Stimulated activated CD4-positive, alpha-beta T cell treated with anti-CD3 and anti-CD28 coated beads, Interleukin-4, amount 100 ng/mL, for 24 hours (primary cell): ENCODE measurements at regions not wholly inside any gene's neighbourhood (a gene's known extent, or its start where the extent isn't known, plus 50 kb on each side); places are given as distances from the start of the nearest gene placed in this dataset.
"Not testable (repeated sequence)": the region's sequence is repeated elsewhere in the genome, so short reads cannot be mapped to it uniquely, and the experiment has no call there.

Experiments used
- DNase-seq: peaks from one replicate; pipeline ENCODE4 v3.0.0-alpha.2; 2020

DNA sequence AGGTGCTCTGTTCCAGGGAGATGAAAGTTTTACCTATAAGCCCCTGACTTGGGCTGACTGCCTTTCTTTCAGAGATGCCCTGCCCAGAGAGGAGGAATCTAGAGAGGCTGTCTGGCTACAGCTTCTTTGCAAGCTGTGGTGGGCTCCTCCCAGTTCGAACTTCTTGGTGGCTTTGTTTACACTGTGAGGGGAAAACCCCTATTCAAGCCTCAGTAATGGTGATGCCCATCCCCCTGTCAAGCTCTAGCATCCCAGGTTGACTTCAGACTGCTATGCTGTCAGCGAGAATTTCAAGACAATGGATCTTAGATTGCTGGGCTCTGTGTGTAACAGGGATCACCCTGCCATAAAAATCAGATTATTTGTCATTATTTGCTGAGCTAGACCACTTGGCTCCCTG, 377.6 kb downstream of the FLRT2 start:
- DNase-seq, result no peak

GRCh38 chr14:85897808-85898207, 367.9 kb downstream of the FLRT2 start:
- no peak for DNase-seq

GRCh38 chr14:85895603-85896002, 365.7 kb downstream of the FLRT2 start:
- DNase-seq, result no peak

- no peak for DNase-seq
Observed at GRCh38 chr14:85892251-85892650, 362.3 kb downstream of the FLRT2 start.

GRCh38 chr14:85883966-85884365, 354.0 kb downstream of the FLRT2 start:
- no peak for DNase-seq

- no peak for DNase-seq
Observed at GRCh38 chr14:85883101-85883500, 353.2 kb downstream of the FLRT2 start.

- no peak for DNase-seq
Observed at GRCh38 chr14:85881935-85882334, 352.0 kb downstream of the FLRT2 start.

DNA sequence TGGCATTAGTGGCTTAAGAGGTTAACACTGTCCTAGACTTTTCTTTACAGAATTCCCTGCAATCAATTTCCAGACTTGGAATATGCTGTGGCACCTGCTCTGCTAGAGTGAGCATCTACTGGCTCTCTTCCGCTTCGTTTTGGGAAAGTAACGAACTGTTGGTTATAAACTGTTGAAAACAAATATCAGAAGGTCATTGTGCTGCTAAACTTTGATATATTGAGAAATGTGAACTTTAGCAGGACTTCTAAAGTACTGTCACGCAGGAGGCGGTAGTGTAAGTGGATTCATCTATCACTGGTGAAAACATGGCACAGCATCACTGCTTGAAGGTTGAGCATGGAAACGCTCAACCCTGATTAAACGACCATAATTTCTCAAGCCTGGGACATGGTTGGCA, 348.9 kb downstream of the FLRT2 start:
- no peak for DNase-seq

- DNase-seq, result no peak
Observed at GRCh38 chr14:85873006-85873405, 343.1 kb downstream of the FLRT2 start.

- DNase-seq, result no peak
Observed at GRCh38 chr14:85867450-85867849, 337.5 kb downstream of the FLRT2 start.

GRCh38 chr14:85865701-85866100, 335.8 kb downstream of the FLRT2 start:
- no peak for DNase-seq

DNA sequence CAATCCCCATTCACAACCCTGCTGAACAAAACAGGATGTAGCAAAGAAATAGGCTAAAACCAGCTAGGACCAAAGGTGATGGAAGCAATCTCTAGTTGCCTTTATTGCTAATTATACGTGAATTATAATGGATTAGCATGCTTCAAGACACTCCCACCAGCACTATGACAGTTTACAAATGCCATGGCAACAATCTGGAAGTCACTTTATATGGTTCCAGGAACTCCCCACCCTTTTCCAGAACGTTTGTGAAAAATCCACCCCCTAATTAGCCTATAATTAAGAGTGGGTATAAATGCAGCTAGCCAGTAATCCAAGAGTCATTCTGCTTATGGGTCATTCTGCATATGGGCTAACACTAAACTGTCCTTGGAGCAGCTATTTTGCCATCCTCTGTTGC, 328.7 kb downstream of the FLRT2 start:
- no peak for DNase-seq

DNA sequence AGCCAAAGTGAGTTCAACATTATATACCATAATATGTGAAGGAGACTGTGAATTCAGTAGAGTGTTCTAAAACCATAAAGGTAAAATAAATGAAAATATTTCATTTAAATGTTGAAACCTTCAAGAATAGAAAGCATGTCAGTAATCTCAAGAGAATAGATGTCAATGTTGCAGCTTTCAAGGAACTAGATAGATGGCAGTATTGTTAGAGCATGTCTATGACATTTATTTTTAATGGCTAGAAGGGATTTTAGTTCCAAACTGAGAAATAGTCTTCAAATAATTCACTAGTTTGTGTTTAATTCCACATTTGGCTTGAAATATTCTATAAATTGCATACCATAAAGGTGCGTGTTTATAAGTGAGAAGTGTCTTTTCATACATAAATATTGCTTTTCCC, 326.5 kb downstream of the FLRT2 start:
- DNase-seq, result no peak

GRCh38 chr14:85853996-85854526, 324.1 kb downstream of the FLRT2 start:
- no peak for DNase-seq

GRCh38 chr14:85852906-85853305, 323.0 kb downstream of the FLRT2 start:
- DNase-seq, result no peak

GRCh38 chr14:85852123-85852522, 322.2 kb downstream of the FLRT2 start:
- DNase-seq, result not testable (repeated sequence)

- DNase-seq, result not testable (repeated sequence)
Observed at GRCh38 chr14:85830549-85830948, 300.6 kb downstream of the FLRT2 start.

GRCh38 chr14:85829601-85830000, 299.7 kb downstream of the FLRT2 start:
- not testable (repeated sequence) for DNase-seq

- no peak for DNase-seq
Observed at GRCh38 chr14:85824526-85824925, 294.6 kb downstream of the FLRT2 start.

DNA sequence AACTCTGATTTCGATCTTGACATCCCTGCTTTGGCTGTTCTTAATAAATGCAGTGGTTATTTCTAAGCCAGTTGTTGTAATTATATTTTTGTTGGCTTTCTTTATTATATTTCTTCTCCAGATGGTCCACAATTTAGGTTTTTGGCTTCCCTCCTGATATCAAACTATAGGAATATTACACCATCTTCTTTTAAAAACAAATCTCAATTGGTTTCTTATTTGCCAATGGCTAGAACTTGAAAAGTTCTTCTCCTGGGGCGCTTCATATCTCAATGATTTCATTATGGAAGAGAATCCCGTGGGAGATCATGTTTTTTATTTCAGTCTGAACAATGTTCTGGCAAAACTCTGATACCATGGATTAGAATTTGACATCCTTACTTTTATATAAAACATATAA, 292.3 kb downstream of the FLRT2 start:
- DNase-seq, result no peak

- DNase-seq, result no peak
Observed at GRCh38 chr14:85817430-85817829, 287.5 kb downstream of the FLRT2 start.

DNA sequence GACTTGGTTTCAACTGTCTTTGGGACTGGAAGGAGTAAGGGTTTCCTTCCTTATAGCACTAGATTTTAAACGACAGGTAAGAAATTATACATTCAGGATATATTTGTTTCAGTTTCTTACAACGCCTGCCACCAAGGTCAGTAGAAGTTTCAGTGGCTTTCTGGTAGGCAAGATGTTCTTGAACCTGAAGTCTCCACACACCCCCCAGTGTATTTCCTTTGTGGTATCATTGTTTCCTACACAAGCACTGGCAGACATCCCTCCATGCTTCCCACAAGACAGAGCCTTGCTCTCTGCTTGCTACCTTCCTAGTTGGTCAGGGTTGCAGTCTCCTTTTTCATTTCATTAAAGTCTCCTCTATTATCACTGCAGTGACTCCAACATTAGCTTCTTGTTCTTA, 283.1 kb downstream of the FLRT2 start:
- DNase-seq, result no peak

DNA sequence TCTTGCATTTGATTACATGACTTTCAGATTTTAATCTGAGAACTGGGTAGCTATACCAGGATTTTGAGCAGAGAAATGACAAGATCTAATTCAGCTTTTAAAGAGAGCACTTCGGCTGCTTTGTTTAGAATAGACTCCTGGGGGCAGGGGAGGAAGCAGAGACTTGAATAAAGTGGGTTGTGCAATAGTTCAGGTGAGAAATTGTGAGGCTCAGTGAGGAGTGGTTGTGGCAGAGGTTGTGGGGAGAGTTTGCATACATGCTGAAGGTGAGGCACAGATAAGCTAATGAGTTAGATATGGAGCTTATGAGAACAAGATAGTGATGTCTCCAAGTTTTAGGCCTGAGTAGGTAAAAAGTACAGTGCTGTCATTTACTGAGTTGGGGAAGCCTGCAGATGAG, 281.4 kb downstream of the FLRT2 start:
- no peak for DNase-seq

DNA sequence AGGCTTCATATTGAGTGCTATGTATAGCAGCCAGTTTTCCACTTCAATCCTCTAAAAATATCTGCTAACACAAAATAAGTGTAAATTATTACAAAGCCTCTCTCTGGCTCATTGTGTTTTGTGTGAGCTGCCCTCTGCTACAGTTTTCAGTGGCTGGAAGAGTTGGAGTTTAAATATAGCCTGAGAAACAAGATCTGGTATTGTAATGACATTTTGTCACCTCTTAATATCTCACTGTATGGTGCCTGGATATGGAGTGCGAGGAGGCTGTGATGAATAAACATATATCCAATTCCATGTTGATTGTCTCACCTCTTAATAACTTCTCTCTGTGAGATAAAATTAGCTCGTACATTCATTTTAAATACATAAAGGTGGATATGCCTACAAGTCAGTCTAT, 269.7 kb downstream of the FLRT2 start:
- DNase-seq, result no peak

DNA sequence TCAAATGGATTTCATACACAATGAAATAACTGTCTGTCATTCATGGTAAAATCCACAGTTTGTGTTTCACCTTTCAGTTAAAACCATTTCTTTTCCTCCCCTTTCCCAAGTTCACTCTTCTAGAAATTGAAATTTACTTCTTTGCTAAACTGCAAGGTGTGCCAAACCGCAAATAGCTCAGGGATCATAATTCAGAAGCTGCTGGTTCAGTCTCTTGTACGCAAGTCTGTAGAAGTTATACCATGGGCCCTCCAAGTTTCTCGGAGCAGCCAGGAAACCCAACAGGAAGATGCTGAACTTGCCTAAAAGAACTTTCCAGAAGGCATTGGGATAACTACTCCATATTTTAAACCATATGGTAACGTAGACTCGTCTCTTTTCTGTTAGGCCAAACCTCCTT, 268.9 kb downstream of the FLRT2 start:
- DNase-seq, result no peak

- no peak for DNase-seq
Observed at GRCh38 chr14:85793533-85793932, 263.6 kb downstream of the FLRT2 start.
